Left ventricle myocardium inferior (tissue), 1 donor: ENCODE measurements at regions not wholly inside any gene's neighbourhood (a gene's known extent, or its start where the extent isn't known, plus 50 kb on each side); places are given as distances from the start of the nearest gene placed in this dataset.

Experiments used
- DNase-seq: peaks from one replicate; pipeline ENCODE4 v3.0.0-alpha.2; 2020
- H3K27ac ChIP-seq: fragments of 200-600 bp; replicated peaks from 2 replicates; pipeline ENCODE4 v1.8.0; 2021
- H3K27me3 ChIP-seq: fragments of 200-600 bp; 2 replicates; pipeline ENCODE4 v1.8.0; 2021; ENCODE audit warnings: low read depth
- H3K36me3 ChIP-seq: fragments of 200-600 bp; 2 replicates; pipeline ENCODE4 v1.8.0; 2021
- H3K4me1 ChIP-seq: fragments of 200-600 bp; 2 replicates; pipeline ENCODE4 v1.8.0; 2021
- H3K4me3 ChIP-seq: fragments of 200-600 bp; 2 replicates; pipeline ENCODE4 v1.8.0; 2021; ENCODE audit warnings: mild to moderate bottlenecking, moderate library complexity
- H3K9me3 ChIP-seq: fragments of 200-600 bp; replicated peaks from 2 replicates; pipeline ENCODE4 v1.8.0; 2021
- intact Hi-C: fragments of 100-400 bp; cut with micrococcal nuclease; formaldehyde crosslinking; loops from one replicate; pipeline ENCODE4 v1.11.0; 2022
- TF ChIP-seq, protein P1 (sequence below): fragments of 200-600 bp; IDR thresholded peaks from 2 replicates; pipeline ENCODE4 v1.8.0; 2021; ENCODE audit warnings: antibody characterized with exemption, mild to moderate bottlenecking, borderline replicate concordance
- donor health status: DM: no; HTN: yes; CAD: no; lungs with severe emphysema.

DNA sequence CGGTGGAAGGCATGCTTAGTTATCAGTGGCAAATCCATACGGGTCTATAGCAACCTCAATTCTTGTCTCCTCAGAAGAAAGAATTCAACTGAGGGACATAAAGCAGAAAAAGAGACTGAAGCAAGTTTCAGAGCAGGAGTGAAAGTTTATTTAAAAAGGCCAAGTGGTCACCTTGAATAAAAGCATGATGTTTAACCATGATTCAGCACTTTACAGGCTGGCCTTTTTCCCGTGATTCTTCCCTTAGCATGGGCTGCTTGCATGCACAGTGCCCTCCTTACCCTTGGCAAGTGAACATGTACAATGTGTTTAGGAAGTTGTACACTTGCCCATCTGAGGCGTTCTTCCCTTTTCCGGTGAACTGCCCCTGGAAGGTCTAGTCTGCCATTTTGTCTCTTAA, 225.3 kb downstream of the ATP23 start:
- intact Hi-C loops, result no loop called here
- TF ChIP-seq, protein P1, sequence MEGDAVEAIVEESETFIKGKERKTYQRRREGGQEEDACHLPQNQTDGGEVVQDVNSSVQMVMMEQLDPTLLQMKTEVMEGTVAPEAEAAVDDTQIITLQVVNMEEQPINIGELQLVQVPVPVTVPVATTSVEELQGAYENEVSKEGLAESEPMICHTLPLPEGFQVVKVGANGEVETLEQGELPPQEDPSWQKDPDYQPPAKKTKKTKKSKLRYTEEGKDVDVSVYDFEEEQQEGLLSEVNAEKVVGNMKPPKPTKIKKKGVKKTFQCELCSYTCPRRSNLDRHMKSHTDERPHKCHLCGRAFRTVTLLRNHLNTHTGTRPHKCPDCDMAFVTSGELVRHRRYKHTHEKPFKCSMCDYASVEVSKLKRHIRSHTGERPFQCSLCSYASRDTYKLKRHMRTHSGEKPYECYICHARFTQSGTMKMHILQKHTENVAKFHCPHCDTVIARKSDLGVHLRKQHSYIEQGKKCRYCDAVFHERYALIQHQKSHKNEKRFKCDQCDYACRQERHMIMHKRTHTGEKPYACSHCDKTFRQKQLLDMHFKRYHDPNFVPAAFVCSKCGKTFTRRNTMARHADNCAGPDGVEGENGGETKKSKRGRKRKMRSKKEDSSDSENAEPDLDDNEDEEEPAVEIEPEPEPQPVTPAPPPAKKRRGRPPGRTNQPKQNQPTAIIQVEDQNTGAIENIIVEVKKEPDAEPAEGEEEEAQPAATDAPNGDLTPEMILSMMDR, result no peak
- H3K27ac ChIP-seq, result no peak overlapping the region
- H3K36me3 ChIP-seq, result no peaks in the 10 kb centered on the region
- no peak overlapping the region for H3K4me3 ChIP-seq
- no peak for DNase-seq
- H3K27me3 ChIP-seq, result no peaks in the 10 kb centered on the region
- H3K4me1 ChIP-seq, result no peaks in the 10 kb centered on the region
- no peaks in the 10 kb centered on the region for H3K9me3 ChIP-seq

DNA sequence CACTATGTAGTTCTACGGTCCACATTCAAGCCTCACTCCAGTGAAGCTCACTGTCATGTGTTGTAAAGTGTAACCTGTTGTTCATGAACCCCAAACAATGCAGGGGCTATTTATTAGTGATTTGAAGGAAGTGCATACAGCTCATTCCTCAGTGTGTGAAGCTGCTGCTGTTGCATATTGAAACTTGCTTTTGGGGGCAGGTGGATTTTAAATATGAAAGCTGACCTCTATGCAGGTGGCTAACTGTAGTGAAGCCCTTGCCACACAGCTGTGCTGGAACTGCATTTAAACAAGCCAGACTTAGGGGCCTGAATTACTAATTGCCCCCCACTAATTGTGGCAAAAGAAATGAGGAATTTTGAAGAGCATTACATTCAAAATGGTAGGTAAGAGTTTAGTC, 226.3 kb downstream of the ATP23 start:
- TF ChIP-seq, protein P1, result no peak
- no peak overlapping the region for H3K4me3 ChIP-seq
- DNase-seq, result no peak

DNA sequence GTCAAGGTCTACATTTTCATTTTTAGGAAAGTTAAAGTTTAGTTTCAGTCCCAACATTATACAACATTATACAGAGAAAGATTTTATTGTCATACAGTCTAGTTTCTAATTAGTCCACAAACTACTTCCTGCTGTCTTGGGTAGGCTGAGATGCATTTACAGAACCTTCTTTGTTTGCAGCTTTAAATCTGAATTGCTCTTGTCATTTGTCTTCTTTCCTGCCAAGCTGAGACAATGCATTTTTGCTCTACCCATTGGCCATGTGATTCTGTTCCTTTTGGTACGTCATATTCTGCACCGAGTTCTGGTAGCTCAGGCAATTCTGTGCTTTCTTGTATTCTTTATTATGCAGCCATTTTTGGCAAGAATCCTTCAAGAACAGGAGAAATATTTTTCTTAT, 228.5 kb downstream of the ATP23 start:
- Histone ChIP-seq H3K9me3 (no peaks in the 10 kb centered on the region), H3K4me3 (no peak overlapping the region), H3K27ac (no peak overlapping the region), H3K4me1 (no peaks in the 10 kb centered on the region), H3K27me3 (no peaks in the 10 kb centered on the region), H3K36me3 (no peaks in the 10 kb centered on the region)
- no peak for DNase-seq
- TF ChIP-seq, protein P1, result no peak
- intact Hi-C loops, result no loop called here

More for the DNA sequence above, 226.3 kb downstream of the ATP23 start:
- no peak overlapping the region for H3K27ac ChIP-seq
- H3K27me3 ChIP-seq, result no peaks in the 10 kb centered on the region
- H3K9me3 ChIP-seq, result no peaks in the 10 kb centered on the region
- H3K4me1 ChIP-seq, result no peaks in the 10 kb centered on the region
- no peaks in the 10 kb centered on the region for H3K36me3 ChIP-seq
- intact Hi-C loops, result no loop called here

DNA sequence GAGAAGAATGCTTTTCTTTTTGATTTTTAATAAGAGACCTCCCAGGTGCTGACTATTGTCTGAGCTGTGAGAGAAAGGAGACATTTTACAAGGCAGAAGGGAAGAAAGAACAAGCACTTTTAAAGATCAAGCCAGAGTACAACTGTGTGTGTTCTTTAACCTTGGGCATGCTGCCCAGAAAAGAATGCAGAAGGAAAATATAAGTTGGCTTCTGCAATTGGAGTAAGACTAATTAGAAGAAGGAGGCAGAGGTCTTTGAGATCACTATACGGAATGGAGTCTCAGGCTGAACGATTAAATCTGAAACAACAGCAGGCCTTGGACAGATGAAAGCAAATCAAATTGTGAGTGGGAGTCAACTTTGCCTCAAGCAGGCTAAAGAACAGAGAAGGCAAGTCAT, 230.5 kb downstream of the ATP23 start:
- Histone ChIP-seq H3K4me3 (no peak overlapping the region), H3K36me3 (no peaks in the 10 kb centered on the region), H3K9me3 (no peaks in the 10 kb centered on the region), H3K4me1 (no peaks in the 10 kb centered on the region), H3K27me3 (no peaks in the 10 kb centered on the region), H3K27ac (no peak overlapping the region)
- TF ChIP-seq, protein P1, result no peak
- DNase-seq, result no peak
- intact Hi-C loops, result no loop called here

DNA sequence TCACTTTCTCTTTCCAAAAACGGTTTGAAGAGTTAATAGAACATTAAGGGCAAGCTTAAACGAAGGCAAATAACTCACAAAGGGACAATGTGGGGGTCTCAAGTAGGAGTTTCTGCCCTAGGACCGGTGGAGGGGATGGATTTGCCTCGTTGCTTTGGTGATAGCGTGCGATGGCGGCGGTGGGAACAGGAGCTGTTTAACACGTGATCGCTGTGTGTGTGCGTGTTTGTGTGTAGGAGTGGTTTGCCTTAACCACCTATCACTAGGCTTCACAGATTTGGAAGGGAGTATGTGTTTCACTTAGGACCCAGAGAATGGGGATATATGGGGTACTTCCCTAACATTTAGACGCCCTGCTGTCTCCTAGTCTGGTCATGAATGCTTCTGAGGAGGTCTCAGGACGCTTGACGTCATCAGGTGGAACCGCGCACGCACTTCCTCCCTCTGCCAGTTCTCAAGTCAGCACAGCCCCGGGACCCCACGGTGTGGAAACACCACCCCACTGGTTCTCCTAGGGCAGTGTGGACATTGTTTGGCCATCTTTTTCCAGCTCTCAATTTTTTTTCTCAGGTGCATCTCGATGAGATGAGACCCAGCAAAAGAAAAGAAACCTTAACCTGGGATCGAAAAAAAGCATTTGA, 231.2 kb downstream of the ATP23 start:
- intact Hi-C loops, result no loop called here
- Histone ChIP-seq H3K9me3 (no peaks in the 10 kb centered on the region), H3K4me3 (no peak overlapping the region), H3K27me3 (no peaks in the 10 kb centered on the region), H3K4me1 (no peaks in the 10 kb centered on the region), H3K27ac (no peak overlapping the region), H3K36me3 (no peaks in the 10 kb centered on the region)
- TF ChIP-seq, protein P1, result no peak
- no peak for DNase-seq
